ENCODE measurements at regions not wholly inside any gene's neighbourhood (a gene's known extent, or its start where the extent isn't known, plus 50 kb on each side); places are given as distances from the start of the nearest gene placed in this dataset.

GRCh38 chr16:85998868-85999729, 100.1 kb downstream of the IRF8 start:
- TF ChIP-seq EP300 (IDR thresholded peaks at IDR 0.05; ENCODE audit: borderline replicate concordance) (no peak), CEBPB (IDR thresholded peaks at IDR 0.05) (no peak), TAF1 (IDR thresholded peaks at IDR 0.05; ENCODE audit: low read depth) (no peak), EGR1 (IDR thresholded peaks at IDR 0.05) (no peak), CREB1 (IDR thresholded peaks at IDR 0.05; ENCODE audit: low read depth) (no peak), TCF12 (IDR thresholded peaks at IDR 0.05; ENCODE audit: low read depth) (no peak), TEAD4 (IDR thresholded peaks at IDR 0.05) (no peak), RAD21 (IDR thresholded peaks at IDR 0.05; ENCODE audit: low read depth) (no peak)
- TF ChIP-seq, protein P1, sequence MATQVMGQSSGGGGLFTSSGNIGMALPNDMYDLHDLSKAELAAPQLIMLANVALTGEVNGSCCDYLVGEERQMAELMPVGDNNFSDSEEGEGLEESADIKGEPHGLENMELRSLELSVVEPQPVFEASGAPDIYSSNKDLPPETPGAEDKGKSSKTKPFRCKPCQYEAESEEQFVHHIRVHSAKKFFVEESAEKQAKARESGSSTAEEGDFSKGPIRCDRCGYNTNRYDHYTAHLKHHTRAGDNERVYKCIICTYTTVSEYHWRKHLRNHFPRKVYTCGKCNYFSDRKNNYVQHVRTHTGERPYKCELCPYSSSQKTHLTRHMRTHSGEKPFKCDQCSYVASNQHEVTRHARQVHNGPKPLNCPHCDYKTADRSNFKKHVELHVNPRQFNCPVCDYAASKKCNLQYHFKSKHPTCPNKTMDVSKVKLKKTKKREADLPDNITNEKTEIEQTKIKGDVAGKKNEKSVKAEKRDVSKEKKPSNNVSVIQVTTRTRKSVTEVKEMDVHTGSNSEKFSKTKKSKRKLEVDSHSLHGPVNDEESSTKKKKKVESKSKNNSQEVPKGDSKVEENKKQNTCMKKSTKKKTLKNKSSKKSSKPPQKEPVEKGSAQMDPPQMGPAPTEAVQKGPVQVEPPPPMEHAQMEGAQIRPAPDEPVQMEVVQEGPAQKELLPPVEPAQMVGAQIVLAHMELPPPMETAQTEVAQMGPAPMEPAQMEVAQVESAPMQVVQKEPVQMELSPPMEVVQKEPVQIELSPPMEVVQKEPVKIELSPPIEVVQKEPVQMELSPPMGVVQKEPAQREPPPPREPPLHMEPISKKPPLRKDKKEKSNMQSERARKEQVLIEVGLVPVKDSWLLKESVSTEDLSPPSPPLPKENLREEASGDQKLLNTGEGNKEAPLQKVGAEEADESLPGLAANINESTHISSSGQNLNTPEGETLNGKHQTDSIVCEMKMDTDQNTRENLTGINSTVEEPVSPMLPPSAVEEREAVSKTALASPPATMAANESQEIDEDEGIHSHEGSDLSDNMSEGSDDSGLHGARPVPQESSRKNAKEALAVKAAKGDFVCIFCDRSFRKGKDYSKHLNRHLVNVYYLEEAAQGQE (IDR thresholded peaks at IDR 0.05; ENCODE audit: low read depth): no peak

Data from Ishikawa (cell line).